ENCODE measurements at regions not wholly inside any gene's neighbourhood (a gene's known extent, or its start where the extent isn't known, plus 50 kb on each side); places are given as distances from the start of the nearest gene placed in this dataset.
"Not testable (repeated sequence)": the region's sequence is repeated elsewhere in the genome, so short reads cannot be mapped to it uniquely, and the experiment has no call there.

DNA sequence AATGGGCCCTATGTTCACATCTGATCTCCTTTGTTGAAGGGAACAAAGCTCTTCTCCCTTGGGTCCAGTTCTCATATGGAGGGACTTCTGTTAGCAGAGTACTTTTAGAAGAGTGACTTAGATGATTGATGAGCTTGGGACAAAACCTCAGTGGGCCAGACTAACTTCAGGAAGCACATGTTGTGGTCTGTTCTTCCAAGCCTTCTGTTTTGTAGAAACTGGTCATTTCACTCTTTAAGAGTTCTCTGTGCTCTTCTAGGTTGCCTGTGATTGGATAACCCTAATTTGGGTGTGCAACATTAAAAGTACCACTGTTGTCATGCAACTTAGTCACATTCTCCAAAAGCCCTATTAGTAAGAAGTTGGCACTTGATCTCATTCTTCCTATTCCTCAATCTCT is 183.5 kb upstream of the ACO1 start:
- no peak for DNase-seq (ENCODE audit: low spot score)

DNA sequence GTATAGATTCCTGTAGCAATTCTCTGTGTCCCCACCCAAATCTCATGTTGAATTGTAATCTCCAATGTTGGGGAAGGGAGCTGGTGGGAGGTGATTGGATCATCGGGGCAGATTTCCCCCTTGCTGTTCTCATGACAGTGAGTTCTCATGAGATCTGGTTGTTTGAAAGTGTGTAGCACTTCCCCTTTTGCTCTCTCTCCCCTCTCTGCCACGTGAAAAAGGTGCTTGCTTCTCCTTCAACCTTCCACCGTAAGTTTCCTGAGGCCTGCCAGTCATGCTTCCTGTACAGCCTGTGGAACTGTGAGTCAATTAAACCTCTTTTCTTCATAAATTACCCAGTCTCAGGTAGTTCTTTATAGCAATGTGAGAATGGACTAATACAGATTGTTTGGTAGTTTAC is 175.3 kb upstream of the ACO1 start:
- not testable (repeated sequence) for DNase-seq (ENCODE audit: low spot score)

DNA sequence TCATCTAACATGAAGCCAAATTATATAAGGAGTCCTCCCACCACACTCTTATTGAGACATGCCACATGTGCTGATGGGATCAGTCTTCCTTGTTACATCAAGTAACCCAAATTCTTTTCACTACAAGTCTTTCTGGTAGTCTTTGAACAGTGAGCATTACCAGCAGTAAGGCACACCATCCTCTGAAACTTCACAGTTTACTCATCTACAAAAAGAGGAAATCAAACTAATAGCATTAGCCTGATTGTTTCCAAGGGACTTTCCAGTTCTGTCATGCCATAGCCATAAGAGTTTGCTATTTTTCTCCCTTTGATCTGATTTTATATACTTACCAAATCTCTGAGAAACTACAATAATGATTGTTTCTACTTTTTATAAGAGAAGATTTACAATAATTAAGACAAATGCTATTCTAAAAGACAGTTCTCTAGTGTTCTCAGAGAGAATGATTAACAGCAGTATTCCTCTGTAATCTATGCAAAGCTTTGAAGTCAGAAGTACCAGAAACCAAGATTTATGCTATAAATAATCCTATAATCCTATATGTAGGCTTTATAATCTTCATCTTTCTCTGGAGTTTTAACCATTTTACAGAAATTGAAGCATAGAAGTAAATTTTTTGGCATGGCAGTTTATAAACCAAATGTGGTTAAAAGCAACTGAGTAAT is 166.2 kb upstream of the ACO1 start:
- DNase-seq (ENCODE audit: low spot score), result no peak

DNA sequence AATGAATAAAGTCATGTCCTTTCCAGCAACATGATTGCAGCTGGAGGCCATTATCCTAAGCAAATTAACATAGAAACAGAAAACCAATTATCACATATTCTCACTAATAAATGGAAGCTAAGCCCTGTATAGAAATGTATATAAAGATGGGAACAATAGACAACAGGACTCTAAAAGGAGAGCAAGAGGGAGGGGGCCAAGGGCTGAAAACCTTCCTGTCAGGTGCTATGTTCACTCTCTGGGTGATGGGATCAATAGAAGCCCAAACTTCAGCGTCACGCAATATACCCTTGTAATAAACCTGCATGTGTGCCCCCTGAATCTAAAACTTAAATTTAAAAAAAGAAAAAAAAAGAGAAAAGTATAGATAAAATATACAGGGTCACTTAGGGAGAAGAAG is 163.7 kb upstream of the ACO1 start:
- no peak for DNase-seq (ENCODE audit: low spot score)

DNA sequence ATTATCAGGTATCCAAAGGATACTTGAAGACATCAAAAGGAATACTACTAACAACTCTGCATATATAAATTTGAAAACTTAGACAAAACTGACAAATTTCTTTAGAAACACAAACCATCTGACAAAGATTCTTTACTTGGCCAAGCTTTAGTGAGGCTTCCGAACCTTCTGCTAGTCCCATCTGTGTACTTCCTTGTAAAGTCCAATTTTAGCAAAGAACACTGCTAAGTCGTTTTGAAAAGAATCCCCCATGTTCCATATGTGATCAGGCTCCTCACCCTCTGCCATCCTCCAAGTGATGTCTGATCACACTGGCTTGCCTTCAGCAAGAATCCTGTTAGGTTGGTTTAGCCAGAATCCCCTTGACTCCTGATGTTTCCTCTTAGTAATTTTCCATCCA is 150.0 kb upstream of the ACO1 start:
- no peak for DNase-seq (ENCODE audit: low spot score)

DNA sequence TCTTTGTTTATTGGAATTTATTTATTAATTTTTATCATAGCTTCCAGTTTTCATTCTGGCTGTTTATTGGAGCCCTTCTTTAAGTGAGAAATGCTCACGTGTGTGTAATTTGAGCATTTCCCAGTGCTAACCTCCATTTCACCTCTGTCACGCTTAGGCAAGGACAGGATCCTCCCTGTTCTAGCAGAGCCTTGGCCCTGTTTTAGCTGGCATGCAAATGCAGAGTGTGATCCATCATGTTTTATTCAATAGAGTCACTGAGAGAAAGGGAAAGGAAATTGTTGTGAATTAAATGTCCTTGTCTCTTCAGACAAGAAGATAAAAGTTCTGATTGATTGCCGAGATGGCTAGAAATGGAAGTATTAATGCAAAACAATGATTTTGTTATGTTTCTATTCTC is 137.3 kb upstream of the ACO1 start:
- DNase-seq (ENCODE audit: low spot score), result no peak

DNA sequence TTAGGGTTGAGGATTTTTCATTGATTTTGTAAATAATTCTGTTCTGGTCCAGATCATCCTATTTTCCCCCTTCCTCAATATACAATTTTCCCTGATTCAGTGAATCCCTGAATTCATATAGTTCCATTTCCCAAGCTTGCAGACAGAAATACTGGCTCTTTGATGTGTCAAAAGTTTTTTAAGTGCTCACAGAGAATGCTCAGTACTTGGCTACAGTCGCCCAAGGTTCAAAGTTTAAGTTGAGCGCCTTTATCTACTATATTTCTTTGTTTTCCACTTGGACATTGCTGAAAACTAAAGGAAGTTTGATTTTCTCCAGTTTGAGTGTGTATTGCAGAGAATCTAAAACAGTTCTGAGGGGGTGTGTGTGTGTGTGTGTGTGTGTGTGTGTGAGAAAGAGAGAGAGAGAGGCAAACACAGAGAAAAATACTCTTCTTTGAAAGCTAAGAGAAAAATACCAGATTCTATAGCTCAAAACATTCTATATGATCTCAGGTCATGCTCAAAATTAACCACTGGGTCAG is 136.2 kb upstream of the ACO1 start:
- DNase-seq (ENCODE audit: low spot score), result no peak

DNA sequence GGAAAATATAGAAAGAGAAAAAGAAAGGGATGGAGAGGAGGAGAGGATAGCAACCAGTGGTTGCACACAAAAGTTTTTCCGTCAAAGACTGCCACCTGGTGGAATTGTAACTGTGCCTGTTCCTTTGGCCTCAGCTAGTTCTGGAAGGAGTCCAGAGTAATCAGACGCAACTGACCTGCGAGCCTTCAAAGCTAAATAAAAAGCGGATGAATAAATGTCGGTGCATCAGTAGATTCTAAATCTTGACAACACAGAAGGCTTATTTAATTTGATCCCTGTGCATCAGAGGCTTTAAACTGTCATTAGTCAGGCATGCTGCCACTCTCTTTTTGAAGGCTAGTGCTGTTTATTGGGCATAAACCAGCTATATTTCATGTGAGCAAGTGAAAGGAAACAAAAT is 132.9 kb upstream of the ACO1 start:
- peak; percentile 48 for DNase-seq (ENCODE audit: low spot score)

DNA sequence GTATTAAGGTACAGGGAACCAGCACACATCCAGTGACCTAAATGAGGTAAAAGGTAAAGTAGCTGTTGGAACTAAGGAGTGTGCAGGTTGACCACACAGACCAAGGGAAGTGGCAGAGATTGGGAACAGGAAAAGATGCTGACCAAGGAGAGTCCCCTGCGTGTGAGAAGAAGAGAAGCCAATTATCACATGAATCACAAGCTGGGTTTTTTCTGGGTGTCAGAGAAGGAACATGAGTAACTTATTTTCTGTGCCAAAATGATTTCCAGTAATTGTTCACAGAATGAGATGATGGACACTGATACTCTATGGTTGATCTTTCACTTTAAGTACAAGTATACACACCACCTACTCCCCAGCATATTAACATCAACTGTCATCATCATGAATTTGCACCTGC is 130.7 kb upstream of the ACO1 start:
- DNase-seq (ENCODE audit: low spot score), result no peak

DNA sequence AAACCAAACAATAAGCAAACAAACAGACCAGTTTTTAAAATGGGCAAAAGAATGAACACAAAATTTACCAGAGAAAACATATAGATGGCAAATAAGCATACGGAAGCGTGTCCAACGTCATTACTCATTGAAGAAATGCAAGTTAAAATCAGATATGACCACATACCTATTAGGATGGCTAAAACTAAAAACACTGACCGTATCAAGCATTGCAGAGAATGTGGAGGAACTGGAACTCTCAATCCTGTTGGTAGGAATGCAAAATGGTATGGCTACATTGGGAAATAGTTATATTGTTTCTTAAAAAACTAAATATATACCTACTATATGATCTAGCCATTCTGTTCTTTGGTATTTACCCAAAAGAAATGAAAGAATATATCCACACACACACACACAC is 129.4 kb upstream of the ACO1 start:
- no peak for DNase-seq (ENCODE audit: low spot score)

DNA sequence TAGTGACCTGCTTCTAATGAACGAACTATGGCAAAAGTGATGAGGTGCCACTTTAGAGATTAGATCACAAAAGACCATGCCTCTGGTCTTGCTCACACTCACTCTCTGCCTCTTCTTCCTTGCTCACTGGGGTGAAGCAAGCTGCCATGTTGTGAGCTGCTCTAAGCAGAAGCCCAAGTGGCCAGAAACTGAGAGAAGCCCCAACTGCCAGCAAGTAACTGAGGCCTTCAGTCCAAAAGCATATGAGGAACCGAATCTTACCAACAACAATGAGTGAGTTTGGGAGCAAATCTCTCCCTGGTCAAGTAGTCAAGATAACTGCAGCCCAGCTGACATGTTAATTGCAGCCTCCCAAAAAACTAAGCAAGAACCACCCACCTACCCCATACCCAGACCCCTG is 126.0 kb upstream of the ACO1 start:
- no peak for DNase-seq (ENCODE audit: low spot score)

DNA sequence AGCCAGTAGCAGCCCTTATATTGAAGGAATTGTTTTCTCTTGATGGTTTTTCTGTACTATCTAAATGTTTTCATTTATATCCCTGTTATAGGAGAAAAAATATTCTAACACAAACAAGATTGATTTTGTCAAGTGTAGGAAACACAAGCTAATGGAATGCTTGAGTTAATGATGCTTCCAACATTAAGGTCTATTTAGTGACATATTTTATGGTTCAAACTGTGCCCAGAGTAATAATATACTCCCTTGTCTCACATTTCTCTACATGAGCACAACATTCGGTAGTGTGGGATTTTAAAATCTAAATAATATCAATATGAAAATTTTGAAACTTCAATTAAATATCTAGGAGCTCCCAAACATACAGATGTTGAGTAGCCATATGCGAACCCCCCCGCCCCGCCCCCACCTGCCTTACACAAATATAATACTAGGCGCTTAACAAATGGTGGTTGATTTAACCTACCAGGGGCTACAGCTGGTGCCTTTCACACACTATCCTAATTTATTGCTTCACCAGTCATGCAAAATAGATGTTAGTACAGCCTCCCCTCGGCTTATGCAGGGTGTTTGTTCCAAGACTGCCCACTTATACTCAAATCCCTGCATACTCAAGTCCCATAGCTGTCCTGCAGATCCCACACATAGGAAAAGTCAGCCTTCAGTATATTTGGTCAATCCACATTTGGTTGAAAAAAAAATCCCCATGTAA is 124.1 kb upstream of the ACO1 start:
- DNase-seq (ENCODE audit: low spot score), result no peak

DNA sequence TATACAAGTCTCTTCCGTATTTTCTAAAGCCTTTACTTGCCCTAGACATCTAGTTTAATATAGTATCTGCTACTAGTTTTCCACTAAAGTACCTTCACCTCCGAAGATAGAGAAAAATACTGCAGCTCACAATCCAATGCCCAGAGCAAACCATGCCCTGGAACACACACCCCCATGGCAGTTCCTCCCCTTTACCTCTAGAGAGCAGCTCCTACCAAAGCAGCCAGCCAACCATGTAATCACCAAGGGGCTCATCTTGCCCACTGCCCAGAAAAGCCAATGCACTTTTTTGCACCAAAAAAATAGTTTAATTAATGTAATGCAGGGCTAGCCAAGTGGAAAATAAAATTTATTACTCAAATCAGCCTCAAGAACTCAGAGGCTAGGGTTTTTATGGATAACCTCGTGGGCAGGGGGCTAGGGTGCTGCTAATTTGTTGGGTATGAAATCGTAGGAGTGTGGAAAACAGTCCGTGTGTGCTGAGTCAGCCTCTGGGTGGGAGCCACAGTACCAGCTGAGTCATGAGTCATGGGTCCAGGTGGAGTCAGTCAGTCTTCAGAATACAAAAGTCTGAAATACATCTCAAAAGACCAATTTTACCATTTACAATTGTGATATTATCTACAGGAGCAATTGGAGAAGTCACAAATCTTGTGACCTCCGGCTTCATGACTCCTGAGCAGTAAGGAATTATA is 120.1 kb upstream of the ACO1 start:
- no peak for DNase-seq (ENCODE audit: low spot score)

DNA sequence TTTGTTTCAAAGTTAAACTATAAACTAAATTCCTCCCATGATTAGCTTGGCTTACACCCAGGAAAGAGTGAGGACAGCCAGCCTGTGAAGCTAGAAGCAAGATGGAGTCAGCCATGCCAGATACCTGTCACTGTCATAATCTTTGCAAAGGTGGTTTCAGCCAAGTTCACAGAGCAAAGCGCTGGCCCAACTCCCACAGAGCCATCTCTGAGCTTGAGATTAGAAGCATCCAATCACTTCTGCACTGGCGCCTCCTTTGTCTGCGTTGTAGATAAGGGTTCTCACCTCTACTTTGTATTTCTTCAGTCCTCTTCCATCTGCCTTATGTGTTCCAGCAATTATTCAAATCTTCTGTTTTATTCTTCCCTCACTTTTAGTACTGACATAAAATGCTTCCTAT is 119.4 kb upstream of the ACO1 start:
- DNase-seq (ENCODE audit: low spot score), result no peak

DNA sequence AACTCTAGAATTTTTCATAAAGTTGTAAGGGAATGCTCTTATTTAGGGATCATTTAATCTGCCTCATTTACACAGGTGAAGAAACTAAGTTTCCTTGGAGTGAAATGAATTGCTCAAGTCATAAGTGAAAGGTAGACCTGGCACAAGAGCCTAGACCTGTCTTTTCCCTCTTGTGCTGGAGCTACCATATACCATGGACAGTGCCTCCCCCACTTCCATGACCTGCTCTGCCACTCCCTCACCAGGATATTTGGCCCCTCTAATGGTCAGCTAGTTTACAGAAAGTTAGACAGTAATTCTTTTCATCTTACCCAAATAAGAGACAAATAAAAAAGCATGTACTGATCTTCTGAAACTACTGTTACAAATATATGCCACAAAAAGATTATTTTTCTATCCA is 105.5 kb upstream of the ACO1 start:
- DNase-seq (ENCODE audit: low spot score), result no peak

DNA sequence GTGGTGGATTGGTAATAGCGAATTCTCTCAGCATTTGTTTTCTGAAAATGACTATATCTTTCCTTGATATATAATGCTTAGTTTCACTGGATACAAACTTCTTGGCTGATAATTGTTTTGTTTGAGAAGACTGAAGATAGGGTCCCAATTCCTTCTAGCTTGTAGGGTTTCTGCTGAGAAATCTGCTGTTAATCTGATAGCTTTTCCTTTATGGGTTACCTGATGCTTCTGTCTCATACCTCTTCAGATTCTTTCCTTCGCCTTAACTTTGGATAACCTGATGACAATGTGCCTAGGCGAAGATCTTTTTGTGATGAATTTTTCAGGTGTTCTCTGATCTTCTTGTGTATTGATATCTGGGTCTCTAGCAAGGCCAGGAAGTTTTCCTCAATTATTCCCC is 94.7 kb upstream of the ACO1 start:
- DNase-seq (ENCODE audit: low spot score), result no peak

DNA sequence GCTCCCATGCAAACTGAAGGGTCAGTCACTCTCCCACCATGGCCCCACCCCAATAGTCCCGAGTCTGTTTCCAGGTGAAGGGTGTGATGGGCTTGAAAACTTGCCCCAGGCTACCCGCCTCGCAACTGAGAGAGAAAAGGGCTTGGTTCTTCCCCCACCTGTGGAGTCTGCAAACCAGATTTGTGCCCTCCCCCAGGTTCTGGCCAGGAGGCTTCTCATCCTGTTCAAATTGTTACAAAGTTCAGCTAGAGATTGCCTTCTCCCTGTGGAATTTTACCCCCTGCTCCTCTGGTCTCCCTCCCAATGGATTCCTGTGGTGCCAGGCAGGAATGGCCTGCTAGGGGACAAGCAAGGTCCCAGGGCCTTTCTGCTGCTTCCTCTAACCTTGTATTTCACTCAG is 93.1 kb upstream of the ACO1 start:
- no peak for DNase-seq (ENCODE audit: low spot score)

DNA sequence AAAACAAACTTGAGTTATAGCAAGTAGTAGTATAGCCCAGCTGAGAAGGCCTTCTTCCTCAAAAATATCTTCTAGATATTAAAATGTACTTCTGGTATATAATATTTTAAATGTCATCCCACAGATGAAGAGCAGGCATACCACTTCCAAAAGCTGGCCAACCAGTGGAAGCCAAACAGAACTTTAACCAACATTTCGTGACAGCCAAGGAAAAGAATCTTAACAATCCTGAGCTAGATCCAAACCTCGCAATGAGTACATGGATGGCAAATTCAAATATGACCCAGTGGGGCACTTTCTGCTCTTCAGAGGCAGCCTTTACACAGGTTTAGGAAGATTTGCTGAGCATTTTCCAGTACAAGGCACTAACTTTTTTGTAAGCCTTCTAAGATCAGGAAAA is 91.8 kb upstream of the ACO1 start:
- DNase-seq (ENCODE audit: low spot score), result no peak

DNA sequence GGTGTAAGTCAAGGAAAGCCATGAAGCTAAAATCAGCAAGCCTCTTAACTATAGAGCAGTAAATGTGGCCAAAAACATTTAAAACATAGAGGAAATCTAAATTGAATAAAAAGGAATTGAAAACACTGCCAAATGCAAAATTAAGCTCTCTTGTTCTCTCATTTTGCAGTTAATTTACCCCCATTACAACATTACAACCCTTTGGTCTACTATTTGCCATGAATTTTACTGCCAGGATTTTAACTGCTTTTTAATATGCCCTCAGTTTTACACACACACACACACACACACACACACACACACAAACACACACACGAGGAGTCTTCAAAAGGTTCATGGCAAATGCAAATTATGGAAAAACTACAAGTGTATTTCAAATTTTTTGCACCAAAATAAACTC is 91.4 kb upstream of the ACO1 start:
- DNase-seq (ENCODE audit: low spot score), result no peak

DNA sequence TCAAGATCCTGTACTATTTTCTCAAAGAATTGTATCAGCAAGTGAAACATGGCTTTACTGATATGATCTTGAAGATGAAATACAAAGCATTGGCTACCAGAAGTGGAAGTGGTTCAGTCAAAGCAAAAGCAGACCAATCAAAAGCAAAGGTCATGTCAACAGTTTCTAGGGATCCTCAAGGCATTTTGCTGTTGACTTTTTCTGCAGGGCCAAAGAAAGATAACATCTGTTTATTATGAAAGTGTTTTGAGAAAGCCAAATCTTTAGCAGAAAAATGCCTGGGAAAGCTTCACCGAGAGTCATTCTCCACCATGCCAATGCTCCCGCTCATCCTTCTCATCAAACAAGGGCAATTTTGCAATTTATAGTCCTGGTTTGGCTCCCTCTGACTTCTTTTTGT is 90.3 kb upstream of the ACO1 start:
- DNase-seq (ENCODE audit: low spot score), result no peak

DNA sequence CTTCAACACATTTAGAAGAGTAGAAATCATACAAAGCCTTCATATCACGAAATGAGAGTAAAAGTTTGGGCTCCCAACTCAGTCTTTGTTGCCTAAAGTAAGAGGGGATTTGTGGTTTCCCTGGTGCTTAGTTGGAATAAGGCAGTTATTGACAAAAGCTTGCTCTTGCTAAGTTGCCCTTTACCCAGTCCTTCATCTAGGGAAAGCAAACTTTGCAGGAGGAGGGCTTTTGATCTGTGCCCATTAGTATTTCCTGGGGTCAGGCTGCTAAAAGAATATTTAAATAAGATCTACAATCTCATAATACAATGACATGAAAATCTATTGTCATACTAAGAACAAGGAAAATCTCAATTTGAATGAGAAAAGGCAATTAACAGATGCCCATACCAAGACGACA is 84.1 kb upstream of the ACO1 start:
- no peak for DNase-seq (ENCODE audit: low spot score)

DNA sequence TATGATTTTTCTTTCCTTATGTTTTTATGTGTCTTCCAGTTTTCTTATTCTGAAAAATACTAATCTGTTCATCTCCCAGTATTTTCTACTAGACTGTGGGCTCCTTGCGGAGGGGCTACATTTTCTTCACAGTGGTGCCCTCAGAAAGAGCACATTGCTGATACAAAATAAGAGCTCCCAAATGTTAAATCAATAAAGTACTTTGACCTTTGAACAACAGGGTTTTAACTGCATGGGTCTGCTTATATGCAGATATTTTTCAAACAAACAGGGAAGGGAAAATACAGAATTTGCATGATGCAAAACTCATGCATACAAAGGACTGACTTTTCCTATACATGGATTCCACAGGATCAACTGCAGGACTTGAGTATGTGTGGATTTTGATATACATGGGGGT is 79.9 kb upstream of the ACO1 start:
- no peak for DNase-seq (ENCODE audit: low spot score)

DNA sequence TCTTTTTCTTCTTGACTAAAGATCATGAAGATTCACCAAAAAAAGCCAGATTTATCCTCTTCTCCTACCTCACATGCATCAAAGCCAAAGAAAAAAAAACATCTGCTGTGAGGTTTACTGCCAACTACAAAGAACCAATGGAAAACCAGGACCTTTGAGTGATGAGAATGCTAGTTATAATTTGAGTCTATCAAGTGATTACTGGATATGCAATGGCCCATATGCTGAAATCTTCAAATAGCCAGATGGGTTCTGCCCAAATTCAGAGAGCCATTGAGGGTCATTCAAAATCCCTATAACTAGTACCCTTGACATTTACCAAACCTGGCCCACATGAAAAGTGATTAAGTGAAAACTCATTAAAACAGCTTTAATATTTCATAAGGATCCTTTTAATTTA is 78.4 kb upstream of the ACO1 start:
- DNase-seq (ENCODE audit: low spot score), result no peak
